ENCODE measurements at regions not wholly inside any gene's neighbourhood (a gene's known extent, or its start where the extent isn't known, plus 50 kb on each side); places are given as distances from the start of the nearest gene placed in this dataset.

GRCh38 chr9:31412081-31412480 is 972.4 kb upstream of the ACO1 start:
- TF ChIP-seq HMG20B (CRISPR knock-in tag; conservative IDR thresholded peaks at IDR 0.05) (no peak), ZFX (CRISPR knock-in tag; IDR thresholded peaks at IDR 0.05; ENCODE audit: low read depth) (no peak), ZNF777 (CRISPR knock-in tag; IDR thresholded peaks at IDR 0.05) (no peak), ZNF501 (CRISPR knock-in tag; IDR thresholded peaks at IDR 0.05) (no peak), GABPA (IDR thresholded peaks at IDR 0.05; ENCODE audit: low read depth, low read length) (no peak), GABPA (CRISPR knock-in tag; IDR thresholded peaks at IDR 0.05; ENCODE audit: low read depth) (no peak), PAWR (CRISPR knock-in tag; IDR thresholded peaks at IDR 0.05; ENCODE audit: borderline replicate concordance) (no peak), ZNF609 (CRISPR knock-in tag; IDR thresholded peaks at IDR 0.05; ENCODE audit: borderline replicate concordance) (no peak), CTCF (CRISPR knock-in tag; IDR thresholded peaks at IDR 0.05) (no peak), ZNF629 (CRISPR knock-in tag; conservative IDR thresholded peaks at IDR 0.05) (no peak)
